HG03064 (cell line): ENCODE measurements at regions not wholly inside any gene's neighbourhood (a gene's known extent, or its start where the extent isn't known, plus 50 kb on each side); places are given as distances from the start of the nearest gene placed in this dataset.

Experiments
- ATAC-seq: cut with Tn5 transposase; IDR thresholded peaks from one replicate; pipeline ENCODE4 v1.9.1; 2021; ENCODE audit warnings: low read depth; ENCODE audit not compliant: unreplicated experiment

- ATAC-seq = no peak
Measured at GRCh38 chr3:180184816-180185215, 148.1 kb upstream of the PEX5L start.

- ATAC-seq = no peak
Measured at GRCh38 chr3:180185650-180186049, 148.9 kb upstream of the PEX5L start.

GRCh38 chr3:180188512-180189309, 152.0 kb upstream of the PEX5L start:
- ATAC-seq = no peak

GRCh38 chr3:180189310-180189648, 152.5 kb upstream of the PEX5L start:
- no peak for ATAC-seq

GRCh38 chr3:180196658-180197057, 159.9 kb upstream of the PEX5L start:
- ATAC-seq = no peak

GRCh38 chr3:180199417-180199995, 162.8 kb upstream of the PEX5L start:
- ATAC-seq = no peak

- ATAC-seq = no peak
Measured at GRCh38 chr3:180215866-180216265, 179.1 kb upstream of the PEX5L start.

- ATAC-seq = no peak
Measured at GRCh38 chr3:180223268-180223667, 186.5 kb upstream of the PEX5L start.

GRCh38 chr3:180229113-180229512, 192.4 kb upstream of the PEX5L start:
- ATAC-seq = no peak

GRCh38 chr3:180239939-180240338, 203.2 kb upstream of the PEX5L start:
- no peak for ATAC-seq

GRCh38 chr3:180246688-180247195, 210.0 kb upstream of the PEX5L start:
- ATAC-seq = no peak

GRCh38 chr3:180250172-180250571, 213.4 kb upstream of the PEX5L start:
- ATAC-seq = no peak

- ATAC-seq = no peak
Measured at GRCh38 chr3:180252683-180253082, 215.9 kb upstream of the PEX5L start.

GRCh38 chr3:180253283-180253682, 216.5 kb upstream of the PEX5L start:
- no peak for ATAC-seq

GRCh38 chr3:180264479-180264878, 227.7 kb upstream of the PEX5L start:
- no peak for ATAC-seq

- no peak for ATAC-seq
Measured at GRCh38 chr3:180265551-180265950, 228.8 kb upstream of the PEX5L start.

GRCh38 chr3:180267202-180267843, 230.6 kb upstream of the PEX5L start:
- ATAC-seq = peak; percentile 100

GRCh38 chr3:180274536-180274935, 237.8 kb upstream of the PEX5L start:
- ATAC-seq = no peak

GRCh38 chr3:180275176-180275575, 238.4 kb upstream of the PEX5L start:
- no peak for ATAC-seq

- no peak for ATAC-seq
Measured at GRCh38 chr3:180277041-180277440, 240.3 kb upstream of the PEX5L start.

- ATAC-seq = peak; percentile 98
Measured at GRCh38 chr3:180278583-180279188, 241.9 kb upstream of the PEX5L start.
